Glomerular endothelial cell (primary cell): ENCODE measurements at regions not wholly inside any gene's neighbourhood (a gene's known extent, or its start where the extent isn't known, plus 50 kb on each side); places are given as distances from the start of the nearest gene placed in this dataset.
A peak's percentile ranks its signal among the peaks of the same experiment; 100 is the strongest.

Experiments
- DNase-seq: peaks from one replicate; pipeline ENCODE4 v3.0.0-alpha.2; 2011; ENCODE audit warnings: low read depth, low spot score; ENCODE audit errors: extremely low read depth

GRCh38 chr13:80040196-80040980 is 300.5 kb downstream of the SPRY2 start:
- peak; percentile 74 for DNase-seq

GRCh38 chr13:80039000-80039399 is 301.9 kb downstream of the SPRY2 start:
- no peak for DNase-seq

DNA sequence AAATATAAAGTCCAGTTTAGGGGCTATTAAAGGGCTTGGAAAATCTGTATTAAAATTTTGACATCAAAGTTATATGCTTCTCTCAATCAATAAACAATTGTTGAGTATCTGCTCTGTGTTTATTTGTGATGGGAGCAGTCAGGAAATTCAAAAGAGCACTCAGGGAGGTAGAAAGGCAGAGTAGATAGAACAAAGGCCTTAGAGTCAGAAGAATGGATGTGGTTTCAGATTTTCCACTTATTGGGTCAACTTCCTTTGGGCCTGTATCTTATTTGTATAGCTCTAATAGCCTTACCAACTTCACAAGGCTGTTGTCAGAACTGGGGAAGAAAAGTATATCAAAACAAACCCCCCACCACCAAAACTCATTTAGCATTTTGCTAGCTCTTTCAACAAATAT is 302.6 kb downstream of the SPRY2 start:
- DNase-seq, result no peak

- peak; percentile 62 for DNase-seq
Measured at GRCh38 chr13:80037505-80037888, 303.4 kb downstream of the SPRY2 start.

DNA sequence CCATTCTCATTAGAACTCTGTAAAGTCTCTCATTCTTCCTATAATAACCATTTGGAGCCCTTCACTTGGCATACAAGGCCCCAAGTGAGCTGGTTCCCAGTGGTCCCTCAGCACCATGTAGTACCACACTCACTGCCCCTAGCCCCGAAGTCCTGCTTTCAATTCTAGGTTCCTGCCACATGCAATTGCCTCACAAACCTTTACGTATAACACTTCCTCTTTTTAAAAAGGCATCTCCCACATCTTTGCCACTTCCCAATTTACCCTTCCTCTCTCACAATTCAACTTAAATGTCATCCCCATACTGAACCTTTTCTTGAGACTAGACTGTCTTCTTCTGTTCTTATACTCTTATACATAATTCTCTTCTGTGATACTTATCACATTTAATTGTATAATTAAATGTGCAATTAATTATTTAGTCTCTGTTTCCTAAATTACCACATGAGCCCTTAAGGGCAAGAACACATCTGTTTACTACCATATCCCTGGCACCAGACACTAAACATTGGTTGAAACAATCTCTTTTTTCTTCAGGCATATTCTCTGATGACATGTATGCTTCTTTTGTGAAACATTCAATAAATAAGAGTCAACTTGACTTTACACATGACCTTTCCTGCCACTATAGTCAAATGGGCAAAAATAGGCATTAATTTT is 304.0 kb downstream of the SPRY2 start:
- DNase-seq, result no peak

DNA sequence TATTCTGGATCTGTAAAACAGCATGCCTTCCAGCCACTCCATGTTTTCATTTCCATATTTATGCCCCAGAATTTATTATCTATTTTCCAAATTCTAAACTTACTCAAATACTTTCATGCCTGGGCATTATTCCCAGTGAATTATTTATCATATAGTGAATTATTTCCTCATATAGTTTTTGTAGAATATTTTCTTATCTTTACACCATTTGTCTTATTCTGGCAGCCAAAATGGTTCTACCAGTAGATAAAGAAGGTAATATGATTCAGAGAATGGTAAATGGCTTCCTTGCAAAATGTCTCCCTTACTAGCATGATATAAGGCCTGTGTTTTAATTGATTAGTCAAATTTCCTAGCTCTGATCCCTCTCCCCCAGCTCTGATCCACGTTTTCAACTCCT is 305.8 kb downstream of the SPRY2 start:
- no peak for DNase-seq

DNA sequence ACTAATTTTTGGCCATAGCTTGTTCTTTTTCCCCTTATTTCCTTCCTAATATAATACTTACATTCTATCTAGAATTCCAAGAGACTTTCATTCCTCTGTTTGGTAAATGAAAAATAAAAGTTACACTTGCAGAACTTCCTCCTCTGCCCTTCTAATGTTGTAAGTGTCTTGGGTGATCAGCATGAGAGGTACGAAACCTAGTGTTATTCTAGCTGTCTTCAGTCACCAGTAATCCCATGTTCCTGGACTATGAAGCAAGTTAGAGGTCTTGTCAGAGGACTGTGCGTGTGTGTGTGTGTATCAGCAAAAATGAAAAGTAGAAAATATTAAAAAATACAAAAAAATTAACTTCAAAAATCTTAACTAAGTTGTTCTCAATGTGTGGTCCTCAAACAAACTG is 307.0 kb downstream of the SPRY2 start:
- DNase-seq, result no peak

- DNase-seq, result no peak
Measured at GRCh38 chr13:80033286-80033685, 307.6 kb downstream of the SPRY2 start.

GRCh38 chr13:80030491-80030890 is 310.4 kb downstream of the SPRY2 start:
- no peak for DNase-seq

GRCh38 chr13:80029170-80029569 is 311.8 kb downstream of the SPRY2 start:
- DNase-seq, result no peak

GRCh38 chr13:80022146-80022545 is 318.8 kb downstream of the SPRY2 start:
- no peak for DNase-seq

DNA sequence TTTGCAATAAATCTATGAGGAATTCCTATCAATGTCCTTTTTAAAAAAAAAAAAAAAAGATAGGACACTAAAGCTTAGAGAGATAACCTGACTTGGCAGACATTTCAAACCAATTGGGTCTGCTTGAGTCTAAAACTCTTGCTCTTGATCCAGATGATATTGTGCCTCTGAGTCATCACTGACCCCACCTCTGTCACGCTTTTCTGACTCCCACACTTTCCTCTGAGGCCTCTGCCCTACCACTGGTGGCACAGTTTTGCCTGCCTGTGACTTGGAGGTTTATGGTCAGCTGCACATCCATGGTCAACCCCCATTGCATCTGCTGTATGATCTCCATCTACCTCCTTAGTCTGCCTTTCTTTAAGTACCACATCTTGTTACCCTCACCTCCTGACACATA is 328.7 kb downstream of the SPRY2 start:
- DNase-seq, result no peak

DNA sequence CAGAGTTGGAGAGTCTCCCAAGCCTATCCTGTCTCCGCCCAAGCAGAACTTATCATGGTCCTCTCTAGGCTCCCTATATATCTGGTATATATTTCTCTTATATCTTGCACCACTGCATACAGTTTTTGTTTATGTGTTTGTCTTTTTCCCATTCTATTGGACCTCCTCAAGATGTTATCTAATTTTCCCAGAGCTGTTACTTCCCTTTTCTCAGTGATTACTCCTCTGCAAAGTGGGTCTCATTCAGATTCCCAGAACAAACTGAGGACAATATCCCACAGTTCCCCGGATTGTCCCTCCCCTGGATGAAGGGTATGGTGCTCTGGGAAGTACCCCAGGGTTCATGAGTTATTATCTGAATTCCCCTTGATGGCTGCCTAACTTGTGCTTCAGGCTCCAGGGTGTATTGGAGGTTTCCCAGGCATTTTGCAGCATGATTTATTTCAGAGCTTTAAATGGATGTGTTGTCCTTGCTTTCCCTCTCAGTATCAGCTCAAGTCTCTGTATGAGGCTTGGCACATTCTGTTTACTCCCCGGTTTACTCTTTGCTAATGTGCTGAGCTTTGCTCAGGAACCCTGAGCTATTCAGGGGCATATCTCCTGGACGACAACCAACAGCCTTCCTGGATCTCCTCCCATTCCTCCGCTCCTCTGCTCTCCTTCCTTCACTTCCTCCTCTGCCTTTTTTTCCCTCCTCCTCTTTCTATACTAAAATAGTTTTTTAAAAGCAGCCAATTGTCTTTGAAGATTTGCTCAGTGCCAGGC is 329.3 kb downstream of the SPRY2 start:
- DNase-seq, result no peak

- no peak for DNase-seq
Measured at GRCh38 chr13:80010846-80011245, 330.1 kb downstream of the SPRY2 start.

DNA sequence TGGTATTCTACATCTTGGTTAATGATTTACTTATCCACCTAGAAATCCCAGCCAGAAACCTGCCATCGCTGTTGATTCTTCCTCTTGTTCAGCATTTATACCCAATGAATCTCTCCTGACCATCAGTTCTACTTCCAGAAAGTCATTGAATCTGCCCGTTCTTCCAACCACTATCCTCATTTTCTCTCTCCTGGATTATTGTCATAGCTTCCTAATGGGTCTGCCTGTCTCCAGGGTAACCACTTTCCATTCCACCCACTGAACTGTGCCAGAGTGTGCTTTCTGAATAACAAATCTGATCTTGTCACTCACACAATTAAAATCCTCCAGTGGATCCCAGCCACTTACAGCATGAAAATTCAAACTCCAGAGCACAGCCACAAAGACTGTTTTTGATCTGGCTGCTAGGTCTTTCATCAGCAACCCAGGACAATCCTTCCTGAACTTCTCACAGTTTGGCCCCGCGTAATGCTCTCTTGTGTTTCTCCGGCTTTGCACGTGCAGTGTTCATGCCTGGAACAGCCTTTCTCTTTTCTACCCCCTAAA is 330.6 kb downstream of the SPRY2 start:
- no peak for DNase-seq

DNA sequence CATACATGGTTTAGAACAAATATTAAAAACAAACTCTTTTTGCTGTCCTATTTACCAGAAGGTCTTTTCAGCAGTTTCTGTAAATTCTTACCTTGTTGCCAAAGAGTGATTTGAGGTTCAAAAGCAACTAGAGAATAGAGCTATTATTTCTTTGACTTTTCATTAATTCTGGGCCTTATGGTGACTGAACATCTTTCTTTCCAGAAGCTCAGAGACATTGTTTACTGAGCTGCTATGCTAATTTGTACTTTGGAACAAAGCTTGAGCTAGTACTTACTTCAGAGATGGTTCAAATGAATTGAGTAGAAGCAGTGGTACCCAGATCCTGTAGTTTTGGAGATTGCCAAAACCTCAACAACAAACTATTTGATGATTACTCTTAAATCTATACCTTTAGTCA is 331.2 kb downstream of the SPRY2 start:
- no peak for DNase-seq

GRCh38 chr13:80006940-80007339 is 334.0 kb downstream of the SPRY2 start:
- DNase-seq, result no peak

GRCh38 chr13:80001510-80001842 is 339.4 kb downstream of the SPRY2 start:
- no peak for DNase-seq

GRCh38 chr13:80000684-80001509 is 340.0 kb downstream of the SPRY2 start:
- DNase-seq, result no peak

- no peak for DNase-seq
Measured at GRCh38 chr13:79999601-80000000, 341.3 kb downstream of the SPRY2 start.

GRCh38 chr13:79998381-79998880 is 342.5 kb downstream of the SPRY2 start:
- no peak for DNase-seq
